Esophagus muscularis mucosa (tissue), 4 donors: ENCODE measurements at regions not wholly inside any gene's neighbourhood (a gene's known extent, or its start where the extent isn't known, plus 50 kb on each side); places are given as distances from the start of the nearest gene placed in this dataset.

ENCODE experiments used
- EP300 ChIP-seq: sonication (generic); formaldehyde crosslinking; IDR thresholded peaks from one replicate; pipeline ENCODE4 v1.6.1; 2017; ENCODE audit warnings: antibody characterized with exemption
- POLR2A ChIP-seq: fragments of 450-650 bp; IDR thresholded peaks from one replicate; pipeline ENCODE4 v1.6.1; 2017; ENCODE audit warnings: antibody characterized with exemption, moderate library complexity, mild to moderate bottlenecking, low read depth
- POLR2AphosphoS5 ChIP-seq, 2 donors: sonication (generic); formaldehyde crosslinking; IDR thresholded peaks; one replicate each; pipeline ENCODE4 v1.6.1; 2017; ENCODE audit warnings: antibody characterized with exemption in 2 of 2
- TF ChIP-seq, protein P1 (sequence below), 3 experiments: fragments of 200-600 bp in 2 of 3; fragments of 450-650 bp in 1 of 3; sonication (generic) in 2 of 3; IDR thresholded peaks; one replicate each; pipeline ENCODE4 v1.5.1; 2017 to 2019; ENCODE audit warnings: antibody characterized with exemption in 3 of 3, mild to moderate bottlenecking in 2 of 3, moderate library complexity in 1 of 3

DNA sequence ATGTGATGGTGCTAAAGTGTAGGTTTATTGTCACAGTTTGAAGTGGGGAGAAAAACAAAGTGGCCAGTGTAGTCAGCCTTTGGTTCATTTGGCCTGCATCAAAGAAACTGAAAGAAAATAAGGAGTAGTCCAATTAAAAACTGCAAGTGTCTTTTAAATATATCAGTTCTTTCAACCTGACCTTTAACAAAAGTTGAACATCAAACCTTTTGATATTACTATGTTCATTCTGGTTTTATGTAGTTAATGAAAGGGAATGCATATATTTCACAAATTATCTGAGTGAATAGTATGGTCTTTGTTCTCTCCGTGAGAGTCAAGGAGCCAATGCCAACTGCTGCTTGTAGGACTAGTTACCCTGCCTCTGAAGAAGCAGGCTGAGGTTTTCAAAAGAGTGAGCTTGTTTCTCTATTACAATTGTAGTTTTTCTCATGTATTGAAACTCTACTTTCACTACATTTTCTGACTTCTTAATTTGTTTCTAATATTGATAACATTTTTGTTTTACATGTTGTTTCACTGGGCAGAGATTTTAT, 1160.8 kb upstream of the LRRTM3 start:
- TF ChIP-seq EP300 (no peak), POLR2A (no peak), POLR2AphosphoS5 (IDR thresholded peaks at IDR 0.05) (no peak)
- TF ChIP-seq, protein P1, sequence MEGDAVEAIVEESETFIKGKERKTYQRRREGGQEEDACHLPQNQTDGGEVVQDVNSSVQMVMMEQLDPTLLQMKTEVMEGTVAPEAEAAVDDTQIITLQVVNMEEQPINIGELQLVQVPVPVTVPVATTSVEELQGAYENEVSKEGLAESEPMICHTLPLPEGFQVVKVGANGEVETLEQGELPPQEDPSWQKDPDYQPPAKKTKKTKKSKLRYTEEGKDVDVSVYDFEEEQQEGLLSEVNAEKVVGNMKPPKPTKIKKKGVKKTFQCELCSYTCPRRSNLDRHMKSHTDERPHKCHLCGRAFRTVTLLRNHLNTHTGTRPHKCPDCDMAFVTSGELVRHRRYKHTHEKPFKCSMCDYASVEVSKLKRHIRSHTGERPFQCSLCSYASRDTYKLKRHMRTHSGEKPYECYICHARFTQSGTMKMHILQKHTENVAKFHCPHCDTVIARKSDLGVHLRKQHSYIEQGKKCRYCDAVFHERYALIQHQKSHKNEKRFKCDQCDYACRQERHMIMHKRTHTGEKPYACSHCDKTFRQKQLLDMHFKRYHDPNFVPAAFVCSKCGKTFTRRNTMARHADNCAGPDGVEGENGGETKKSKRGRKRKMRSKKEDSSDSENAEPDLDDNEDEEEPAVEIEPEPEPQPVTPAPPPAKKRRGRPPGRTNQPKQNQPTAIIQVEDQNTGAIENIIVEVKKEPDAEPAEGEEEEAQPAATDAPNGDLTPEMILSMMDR (IDR thresholded peaks at IDR 0.05) = no peak
